Astrocyte of the cerebellum (primary cell): ENCODE measurements at regions not wholly inside any gene's neighbourhood (a gene's known extent, or its start where the extent isn't known, plus 50 kb on each side); places are given as distances from the start of the nearest gene placed in this dataset.

Experiments
- DNase-seq: peaks from one replicate; pipeline ENCODE4 v3.0.0-alpha.2; 2011; ENCODE audit warnings: low read depth
- H3K4me3 ChIP-seq: 2 replicates; pipeline ENCODE4 v1.5.1; 2011; ENCODE audit warnings: mild to moderate bottlenecking, low read depth, low read length, moderate library complexity
- CTCF ChIP-seq: IDR thresholded peaks from 2 replicates; pipeline ENCODE4 v1.5.1; 2012; ENCODE audit warnings: low read length, low read depth, moderate library complexity, mild to moderate bottlenecking; ENCODE audit errors: missing control alignments
- in situ Hi-C: cut with HindIII; loops from 2 replicates; pipeline ENCODE4 v1.10.0; 2017; ENCODE audit warnings: low sequenced_read_pairs

DNA sequence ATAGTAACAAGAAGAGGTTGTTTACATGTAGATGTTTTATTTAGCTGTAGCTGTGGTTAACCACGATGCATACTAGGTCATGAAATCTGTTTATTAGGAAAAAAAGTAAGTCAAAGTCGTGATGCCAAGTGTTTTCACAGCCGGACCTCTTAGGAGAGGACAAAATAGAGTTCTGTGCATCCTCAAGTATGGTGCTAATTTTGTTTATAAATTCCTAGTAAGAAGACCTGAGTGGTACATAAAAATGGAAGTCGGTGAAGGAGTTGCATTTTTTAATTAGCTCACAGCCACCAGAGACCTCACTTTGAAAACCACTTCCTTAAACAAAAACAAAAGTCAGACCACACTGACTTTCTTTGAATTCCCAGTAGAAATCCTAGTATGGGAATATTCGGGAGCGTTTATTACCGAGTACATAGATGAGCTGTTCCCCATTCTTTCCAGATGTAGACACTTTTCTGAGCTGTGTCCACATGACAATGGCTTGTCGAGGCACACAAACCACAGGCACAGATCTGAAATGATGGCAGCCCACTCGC is 143.6 kb upstream of the UBE2E1 start:
- in situ Hi-C loops = no loop called here
- no peak for TF ChIP-seq CTCF
- DNase-seq = no peak
- H3K4me3 ChIP-seq = no peak overlapping the region

DNA sequence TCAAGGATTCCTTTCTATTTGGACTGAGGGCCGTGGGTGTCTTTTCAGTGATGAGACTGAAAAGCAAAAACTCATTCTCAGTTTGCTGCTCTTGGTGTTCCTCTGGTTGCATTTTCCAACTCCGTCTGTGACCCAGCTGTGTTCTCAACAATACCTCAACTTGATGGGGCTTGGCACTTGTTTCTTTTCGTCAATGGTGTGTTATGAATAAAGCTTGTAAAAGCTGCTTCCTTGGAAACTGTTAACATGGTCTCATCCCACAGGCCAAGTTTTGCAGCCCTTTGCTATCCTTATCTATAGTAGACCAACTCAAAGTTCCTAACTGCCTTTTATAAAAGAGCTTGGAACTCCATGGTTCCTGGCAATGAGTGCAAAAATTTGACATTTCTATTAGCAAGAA is 142.5 kb upstream of the UBE2E1 start:
- in situ Hi-C loops = no loop called here

DNA sequence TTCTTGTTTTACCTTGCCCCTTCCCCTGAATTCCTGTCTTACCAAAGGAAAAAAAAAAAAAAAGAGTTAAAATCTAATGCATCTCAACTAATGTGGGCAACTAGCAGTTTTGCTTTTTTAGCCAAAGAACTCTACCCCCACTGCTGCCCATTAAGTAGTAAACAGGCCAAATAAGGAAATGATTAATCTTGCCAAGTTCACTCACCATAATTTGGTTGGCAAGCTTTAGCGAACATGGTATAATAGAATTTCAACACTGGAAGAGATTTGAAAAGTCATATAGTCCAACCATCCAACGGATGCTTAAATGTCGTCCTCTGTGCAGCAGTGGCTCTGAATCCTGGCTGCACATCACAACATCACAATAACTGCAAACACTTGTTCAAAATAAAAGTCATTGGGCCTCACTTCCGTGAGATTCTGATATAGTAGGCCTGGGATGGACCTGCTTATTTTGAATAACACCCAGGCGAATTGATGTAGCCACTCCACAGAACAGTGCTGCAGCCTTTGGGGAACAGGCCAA is 142.0 kb upstream of the UBE2E1 start:
- no peak for TF ChIP-seq CTCF
- in situ Hi-C loops = no loop called here
- H3K4me3 ChIP-seq = no peak overlapping the region
- no peak for DNase-seq

More for the DNA sequence above, 142.5 kb upstream of the UBE2E1 start:
- H3K4me3 ChIP-seq = no peak overlapping the region
- peak; percentile 26 for DNase-seq
- no peak for TF ChIP-seq CTCF

- no peak for DNase-seq
- TF ChIP-seq CTCF = no peak
- H3K4me3 ChIP-seq = no peak overlapping the region
- in situ Hi-C loops = no loop called here
Observed at GRCh38 chr3:23664459-23664858, 141.3 kb upstream of the UBE2E1 start.

DNA sequence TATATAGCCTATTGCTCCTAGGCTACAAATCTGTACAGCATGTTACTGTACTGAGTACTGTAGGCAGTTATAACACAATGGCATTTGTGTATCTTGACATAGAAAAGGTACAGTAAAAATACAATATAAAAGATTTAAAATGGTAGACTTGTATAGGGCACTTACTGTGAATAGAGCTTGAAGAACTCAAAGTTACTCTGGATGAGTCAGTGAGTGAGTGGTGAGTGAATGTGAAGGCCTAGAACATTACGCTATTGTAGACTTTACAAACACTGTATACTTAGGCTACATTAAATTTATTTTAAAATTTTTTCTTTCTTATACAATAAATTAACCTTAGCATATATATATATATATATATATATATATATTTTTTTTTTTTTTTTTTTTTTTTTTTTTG is 140.0 kb upstream of the UBE2E1 start:
- H3K4me3 ChIP-seq = no peak overlapping the region
- no peak for DNase-seq
- in situ Hi-C loops = no loop called here
- no peak for TF ChIP-seq CTCF

DNA sequence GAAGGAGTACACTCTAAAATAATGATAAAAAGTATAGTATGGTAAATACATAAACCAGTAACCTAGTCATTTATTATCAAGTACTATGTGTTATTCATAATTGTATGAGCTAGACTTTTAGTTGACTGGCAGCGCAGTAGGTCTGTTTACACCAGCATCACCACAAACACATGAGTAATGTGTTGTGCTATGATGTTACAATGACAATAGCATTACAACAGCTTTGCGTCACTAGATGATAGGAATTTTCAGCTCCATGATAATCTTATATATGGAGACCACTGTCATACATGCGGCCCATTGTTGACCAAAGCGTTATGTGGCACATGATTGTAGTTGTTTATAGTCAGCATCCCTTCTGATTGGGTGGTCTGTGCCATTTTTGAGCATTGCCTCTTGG is 138.9 kb upstream of the UBE2E1 start:
- H3K4me3 ChIP-seq = no peak overlapping the region
- DNase-seq = no peak
- no peak for TF ChIP-seq CTCF
- in situ Hi-C loops = no loop called here
